ENCODE measurements at regions not wholly inside any gene's neighbourhood (a gene's known extent, or its start where the extent isn't known, plus 50 kb on each side); places are given as distances from the start of the nearest gene placed in this dataset.

DNA sequence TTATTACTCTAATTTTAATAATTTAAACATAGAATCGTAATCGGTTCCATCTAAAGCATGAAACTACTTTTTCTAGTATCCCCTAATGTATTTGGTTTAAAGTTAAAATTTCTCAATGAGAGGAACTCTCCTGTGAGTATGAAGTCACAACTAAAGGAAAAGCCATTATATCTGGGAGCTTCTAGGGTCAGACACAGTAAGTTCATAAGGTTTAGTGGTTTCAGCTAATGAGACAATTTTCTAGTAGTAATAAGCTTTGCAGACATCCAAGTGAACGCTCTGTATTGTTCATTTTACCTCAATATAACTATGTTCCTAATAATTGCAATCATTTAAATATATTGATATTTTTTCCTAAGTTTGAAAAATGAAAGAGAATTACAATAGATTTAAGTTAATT lies 364.4 kb upstream of the CDH9 start:
- no peak for DNase-seq

- no peak for DNase-seq
Observed at GRCh38 chr5:27396998-27397397, 358.6 kb upstream of the CDH9 start.

DNA sequence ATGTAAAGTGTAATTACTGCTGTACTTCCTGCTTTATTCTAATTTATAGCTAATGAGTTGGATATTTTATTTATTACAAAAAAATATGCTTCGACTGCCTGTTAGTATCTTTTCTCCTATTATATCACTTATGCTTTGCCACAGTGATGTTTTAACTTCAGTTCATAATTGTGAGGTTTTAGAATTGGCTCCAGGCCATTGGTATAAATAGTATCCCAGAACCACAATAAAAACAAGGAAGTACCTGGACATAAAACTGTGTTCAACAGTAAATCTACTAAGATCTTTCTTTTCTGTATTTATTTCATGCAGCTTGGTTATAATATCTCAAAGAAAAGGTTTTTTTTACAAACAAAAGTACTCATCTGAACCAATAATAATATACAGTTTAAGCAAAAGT lies 354.3 kb upstream of the CDH9 start:
- no peak for DNase-seq

DNA sequence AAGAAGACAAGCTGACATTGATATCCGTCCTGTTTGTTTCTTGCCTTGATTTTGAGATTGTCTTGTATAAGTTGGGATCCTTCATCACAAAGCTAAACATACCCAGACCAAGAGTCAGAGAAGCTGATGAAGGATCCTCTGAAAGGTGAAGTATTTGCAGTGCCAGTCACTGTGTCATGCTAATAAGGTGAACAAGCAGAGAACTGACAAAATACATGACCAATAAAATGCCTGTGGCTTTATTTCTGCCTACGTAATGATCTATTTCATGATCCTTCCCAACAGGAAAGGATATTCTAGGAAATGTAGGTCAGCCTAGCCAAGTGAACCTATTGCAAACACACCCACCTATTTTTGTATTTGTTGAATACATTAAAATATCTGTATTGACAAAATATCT lies 351.3 kb upstream of the CDH9 start:
- DNase-seq, result no peak

GRCh38 chr5:27388755-27389154 lies 350.4 kb upstream of the CDH9 start:
- DNase-seq, result no peak

- no peak for DNase-seq
Observed at GRCh38 chr5:27387535-27388073, 349.2 kb upstream of the CDH9 start.

- no peak for DNase-seq
Observed at GRCh38 chr5:27381686-27382085, 343.3 kb upstream of the CDH9 start.

DNA sequence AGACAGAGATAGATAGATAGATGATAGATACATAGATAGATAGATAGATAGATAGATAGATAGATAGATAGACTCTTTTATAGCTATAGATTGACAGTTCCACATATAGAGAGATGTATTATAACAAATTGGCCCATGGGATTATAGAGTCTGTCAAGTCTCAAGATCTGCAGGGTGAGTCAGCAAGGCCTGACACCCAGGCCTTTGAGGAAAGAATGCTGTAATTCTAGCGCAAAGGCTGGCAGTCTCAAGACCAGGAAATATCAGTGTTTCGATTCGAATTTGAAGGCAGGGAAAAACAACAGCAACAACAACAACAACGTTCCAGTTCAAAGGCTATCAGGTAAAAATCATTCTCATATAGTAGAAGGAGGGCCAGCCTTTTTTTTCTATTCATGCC lies 339.2 kb upstream of the CDH9 start:
- DNase-seq, result no peak

- no peak for DNase-seq
Observed at GRCh38 chr5:27353970-27354369, 315.6 kb upstream of the CDH9 start.

DNA sequence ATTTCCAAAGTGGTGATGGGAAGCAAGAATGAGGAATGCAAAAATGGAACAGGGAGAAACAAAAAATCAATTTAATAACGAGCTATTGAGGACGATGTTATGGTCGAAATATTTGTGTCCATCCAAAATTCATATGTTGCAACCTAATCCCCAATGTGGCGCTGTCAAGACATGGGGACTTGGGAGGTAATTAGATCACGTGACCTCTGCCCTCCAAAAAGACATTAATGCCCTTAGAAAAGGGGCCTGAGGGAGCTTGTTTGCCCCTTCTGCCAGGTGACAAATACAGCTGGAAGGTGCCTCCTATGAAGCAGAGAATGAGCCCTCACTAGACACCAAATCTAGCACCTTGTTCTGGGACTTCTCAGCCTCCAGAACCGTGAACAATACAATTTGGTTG lies 315.2 kb upstream of the CDH9 start:
- no peak for DNase-seq

DNA sequence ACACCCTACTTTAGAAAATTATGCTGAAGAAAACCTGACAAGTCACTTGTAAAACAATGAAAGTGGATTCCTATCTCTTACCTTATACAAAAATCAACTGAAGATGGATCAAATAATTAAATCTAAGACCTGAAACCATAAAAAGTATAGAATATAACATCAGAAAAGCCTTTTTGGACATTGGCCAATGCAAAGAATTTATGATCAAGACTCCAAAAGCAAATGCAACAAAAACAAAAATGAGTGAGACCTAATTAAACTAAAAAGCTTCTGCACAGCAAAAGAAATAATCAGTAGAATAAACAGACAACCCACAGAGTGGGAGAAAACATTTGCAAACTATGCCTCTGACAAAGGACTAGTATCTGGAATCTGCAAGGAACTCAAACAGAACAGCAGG lies 303.0 kb upstream of the CDH9 start:
- peak; percentile 10 for DNase-seq

DNA sequence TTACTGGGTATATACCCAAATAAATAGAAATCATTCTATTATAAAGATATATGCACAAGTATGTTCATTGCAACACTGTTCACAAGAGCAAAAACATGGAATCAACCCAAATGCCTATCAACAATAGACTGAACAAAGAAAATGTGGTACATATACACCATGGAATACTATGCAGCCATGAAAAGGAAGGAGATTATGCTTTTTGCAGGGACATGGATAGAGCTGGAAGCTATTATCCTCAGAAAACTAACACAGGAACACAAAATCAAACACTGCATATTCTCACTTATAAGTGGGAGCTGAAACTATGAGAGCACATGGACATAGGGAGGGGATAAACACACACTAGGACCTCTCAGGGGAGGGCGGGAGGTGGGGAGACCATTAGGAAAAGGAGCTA lies 298.4 kb upstream of the CDH9 start:
- DNase-seq, result no peak

DNA sequence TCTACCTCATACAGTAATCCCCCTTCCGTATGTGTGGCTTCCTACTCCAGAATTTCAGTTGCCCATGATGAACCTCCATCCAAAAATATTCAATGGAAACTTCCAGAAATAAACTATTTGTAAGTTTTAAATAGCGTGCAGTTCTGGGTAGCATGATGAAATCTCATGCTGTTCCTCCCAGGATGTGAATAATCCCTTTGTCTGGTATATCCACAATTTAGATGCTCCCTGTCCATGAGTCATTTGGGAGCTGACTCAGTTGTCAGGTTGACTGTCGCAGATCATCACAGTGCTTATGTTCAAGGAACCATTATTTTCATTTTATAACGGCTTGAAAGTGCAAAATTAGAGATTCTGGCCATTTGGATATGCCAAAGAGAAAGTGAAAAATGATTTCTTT lies 290.1 kb upstream of the CDH9 start:
- DNase-seq, result no peak

DNA sequence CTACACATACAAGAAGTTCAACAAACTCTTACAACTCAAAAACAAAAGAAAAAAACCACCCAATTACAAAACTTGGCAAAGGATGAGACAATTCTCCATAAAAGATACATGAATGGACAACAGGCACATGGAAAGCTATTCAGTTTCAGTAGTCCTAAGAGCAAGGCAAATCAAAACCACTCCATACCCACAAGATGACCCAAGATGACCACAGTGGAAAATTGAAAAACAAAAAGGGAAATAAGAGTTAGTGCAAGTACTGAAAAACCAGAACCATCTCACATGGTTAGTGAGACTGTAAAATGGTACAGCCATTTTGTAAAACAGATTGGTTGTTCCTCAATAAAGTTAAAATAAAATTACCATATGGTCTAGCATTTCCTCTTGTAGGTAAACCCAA lies 287.1 kb upstream of the CDH9 start:
- DNase-seq, result no peak

GRCh38 chr5:27318701-27319100 lies 280.3 kb upstream of the CDH9 start:
- peak; percentile 52 for DNase-seq

- DNase-seq, result no peak
Observed at GRCh38 chr5:27316271-27316650, 277.9 kb upstream of the CDH9 start.

DNA sequence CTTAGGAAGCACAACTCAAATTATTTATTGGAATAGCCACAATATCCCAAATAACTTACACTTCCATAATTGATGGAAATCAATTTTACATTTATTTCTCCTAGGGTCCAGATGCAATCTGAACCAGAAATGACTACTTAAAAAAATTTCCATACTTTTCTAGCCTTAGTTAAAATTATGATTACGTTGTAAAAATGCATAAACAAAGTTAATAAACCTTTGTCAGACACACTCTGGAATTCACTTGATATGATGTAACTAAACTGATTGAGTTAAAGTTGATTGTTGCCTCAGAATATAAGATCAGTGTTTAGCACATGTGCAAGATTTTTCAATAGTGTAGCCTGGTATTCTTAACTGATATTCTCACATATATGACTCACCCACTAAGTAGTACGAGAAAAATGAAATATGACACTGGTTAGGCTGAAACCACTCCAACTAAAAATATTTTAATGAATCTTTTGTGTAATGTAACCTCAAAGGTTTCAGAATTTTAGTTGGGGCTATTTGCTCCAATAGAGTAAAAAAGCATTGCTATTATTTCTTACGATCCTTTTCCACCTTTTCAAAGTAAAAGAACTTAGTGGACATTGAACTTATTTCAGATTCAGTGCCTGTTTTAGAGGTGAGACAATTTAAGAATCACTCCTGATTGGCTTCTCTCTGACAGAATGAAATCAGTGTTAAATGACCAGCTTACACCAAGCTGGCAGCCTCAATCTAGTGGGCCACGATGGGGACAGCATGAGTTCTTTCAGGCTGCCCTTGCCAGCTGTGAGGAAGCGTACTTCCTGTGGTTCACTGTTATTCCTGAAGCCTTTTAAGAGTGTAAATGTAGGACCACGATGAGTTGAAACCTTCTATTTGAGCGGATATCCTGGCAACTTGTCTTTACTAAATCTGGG lies 277.2 kb upstream of the CDH9 start:
- peak; percentile 34 for DNase-seq

GRCh38 chr5:27313549-27313948 lies 275.2 kb upstream of the CDH9 start:
- no peak for DNase-seq

GRCh38 chr5:27312291-27312893 lies 274.0 kb upstream of the CDH9 start:
- DNase-seq, result no peak

DNA sequence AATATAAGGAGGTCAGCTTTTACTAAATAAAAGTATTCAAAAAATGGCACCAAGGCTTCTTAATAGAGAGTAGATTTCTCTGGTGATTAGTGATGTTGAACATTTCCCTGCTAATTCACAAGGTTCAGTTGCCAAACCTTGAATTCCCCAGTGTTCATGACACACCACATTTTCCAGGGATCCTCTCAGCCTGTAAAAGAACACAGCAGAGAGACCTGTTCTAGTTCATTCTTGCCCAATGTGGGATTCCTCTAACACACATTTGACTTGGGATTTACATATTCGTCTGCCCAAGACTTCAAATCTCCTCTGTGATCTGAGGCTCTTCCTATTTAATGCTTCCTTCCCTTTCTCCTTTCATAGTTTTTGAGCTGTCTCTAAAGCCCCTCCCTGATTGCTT lies 273.2 kb upstream of the CDH9 start:
- DNase-seq, result no peak

GRCh38 chr5:27308153-27308552 lies 269.8 kb upstream of the CDH9 start:
- DNase-seq, result no peak

DNA sequence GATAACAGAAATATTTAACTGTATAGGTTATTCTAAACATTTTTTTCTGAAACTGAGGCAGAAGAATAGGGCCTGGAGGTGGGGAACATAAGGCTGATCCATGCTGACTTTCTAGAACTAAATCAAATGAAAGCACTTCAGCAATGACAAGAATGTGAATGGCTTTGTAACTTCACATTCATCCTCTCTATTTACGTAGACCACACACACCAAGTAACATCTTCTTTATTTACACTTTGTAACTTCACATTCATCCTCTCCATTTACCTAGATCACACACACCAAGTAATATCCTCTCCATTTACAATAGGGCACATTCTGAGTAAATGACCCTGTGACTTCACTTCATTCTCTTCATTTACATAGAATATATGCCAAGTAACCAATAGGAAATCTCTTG lies 251.8 kb upstream of the CDH9 start:
- DNase-seq, result no peak

GRCh38 chr5:27276119-27276518 lies 237.7 kb upstream of the CDH9 start:
- DNase-seq, result no peak

DNA sequence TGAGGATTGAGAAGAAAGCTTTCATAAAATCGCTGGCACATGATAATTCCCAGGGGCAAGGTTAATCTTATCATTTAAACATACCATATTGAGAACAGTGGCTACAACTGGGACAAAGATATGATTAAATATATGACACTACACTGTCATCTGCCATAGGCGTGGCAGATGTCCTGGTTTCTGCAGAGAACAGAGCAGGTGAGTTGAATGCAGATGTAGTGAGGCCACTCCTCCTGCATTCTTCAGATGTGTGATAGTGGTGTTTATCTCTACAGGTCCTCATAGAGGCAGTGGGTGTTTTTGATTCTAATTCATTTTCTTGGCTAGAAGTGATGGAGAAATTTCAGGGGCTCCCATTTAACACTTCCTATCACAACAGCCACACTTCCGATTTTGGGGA lies 237.0 kb upstream of the CDH9 start:
- no peak for DNase-seq

GRCh38 chr5:27269766-27270165 lies 231.4 kb upstream of the CDH9 start:
- no peak for DNase-seq

All from NCI-H446 treated with DMSO at 0.1 percent for 48 hours (cell line).